ENCODE measurements at regions not wholly inside any gene's neighbourhood (a gene's known extent, or its start where the extent isn't known, plus 50 kb on each side); places are given as distances from the start of the nearest gene placed in this dataset.

DNA sequence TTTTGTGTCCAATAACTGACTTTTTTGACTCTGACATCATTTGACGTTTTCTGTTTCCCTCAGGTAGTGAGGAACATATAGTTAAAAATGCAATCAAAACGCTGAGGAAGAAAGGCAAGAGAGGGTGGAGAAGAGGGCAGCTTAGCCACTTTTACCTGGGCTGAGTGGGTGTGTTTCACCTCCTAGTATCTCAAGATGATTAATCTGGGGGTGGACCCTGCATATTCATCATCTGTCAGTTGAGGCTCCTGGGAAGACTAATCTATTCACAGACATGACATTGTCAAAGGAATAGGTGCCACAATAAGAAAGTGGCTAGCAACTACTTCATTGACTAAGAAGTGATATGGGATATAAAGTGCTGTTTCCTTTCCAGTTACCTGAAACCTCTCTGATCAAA, 331.5 kb upstream of the RARB start:
- Histone ChIP-seq H3K9ac (ENCODE audit: low read length) (no peak overlapping the region), H3K27me3 (ENCODE audit: control insufficient read depth, insufficient read depth, low read length) (no peaks in the 10 kb centered on the region), H3K9me3 (ENCODE audit: control insufficient read depth, insufficient read depth, low read depth, low read length) (no peaks in the 10 kb centered on the region), H3K4me3 (ENCODE audit: low read depth, low read length) (no peak overlapping the region), H3K27ac (ENCODE audit: low read depth, low read length) (no peak overlapping the region), H3K4me1 (ENCODE audit: control insufficient read depth, insufficient read depth, low read length) (0 out of 2 replicates have a peak, but pooled peaks cover 5% of the 10 kb centered on the region), H3K36me3 (ENCODE audit: control insufficient read depth, insufficient read depth, low read length) (no peaks in the 10 kb centered on the region)

- no peak overlapping the region for H3K9ac ChIP-seq (ENCODE audit: low read length)
- no peak overlapping the region for H3K4me3 ChIP-seq (ENCODE audit: low read depth, low read length)
- H3K27me3 ChIP-seq (ENCODE audit: control insufficient read depth, insufficient read depth, low read length): no peaks in the 10 kb centered on the region
- no peak overlapping the region for H3K27ac ChIP-seq (ENCODE audit: low read depth, low read length)
- H3K36me3 ChIP-seq (ENCODE audit: control insufficient read depth, insufficient read depth, low read length): no peaks in the 10 kb centered on the region
- H3K4me1 ChIP-seq (ENCODE audit: control insufficient read depth, insufficient read depth, low read length): 0 out of 2 replicates have a peak, but pooled peaks cover 5% of the 10 kb centered on the region
- H3K9me3 ChIP-seq (ENCODE audit: control insufficient read depth, insufficient read depth, low read depth, low read length): no peaks in the 10 kb centered on the region
Measured at GRCh38 chr3:25097023-25097422, 331.0 kb upstream of the RARB start.

- Histone ChIP-seq H3K27ac (ENCODE audit: low read depth, low read length) (no peak overlapping the region), H3K36me3 (ENCODE audit: control insufficient read depth, insufficient read depth, low read length) (no peaks in the 10 kb centered on the region), H3K27me3 (ENCODE audit: control insufficient read depth, insufficient read depth, low read length) (no peaks in the 10 kb centered on the region), H3K4me3 (ENCODE audit: low read depth, low read length) (no peak overlapping the region), H3K9ac (ENCODE audit: low read length) (no peak overlapping the region), H3K4me1 (ENCODE audit: control insufficient read depth, insufficient read depth, low read length) (no peaks in the 10 kb centered on the region), H3K9me3 (ENCODE audit: control insufficient read depth, insufficient read depth, low read depth, low read length) (no peaks in the 10 kb centered on the region)
Measured at GRCh38 chr3:25099666-25100065, 328.4 kb upstream of the RARB start.

DNA sequence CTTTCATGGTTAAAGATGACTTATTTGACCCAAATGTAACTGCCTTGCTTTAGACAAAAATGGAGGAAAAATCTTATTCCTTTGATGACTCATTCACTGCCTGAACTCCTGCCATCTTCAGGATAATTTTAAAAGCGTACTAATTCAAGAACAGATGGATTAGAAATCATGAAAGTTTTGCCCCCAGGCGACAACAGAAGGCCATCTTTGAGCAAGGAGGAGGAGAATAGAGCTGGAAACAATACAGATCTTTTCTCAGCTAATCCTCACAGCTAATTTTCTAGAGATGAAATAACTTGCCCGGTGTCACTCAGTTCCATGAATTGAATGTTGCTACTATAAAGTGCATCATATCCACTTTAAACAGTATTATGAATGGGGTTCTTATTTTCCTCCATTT, 324.7 kb upstream of the RARB start:
- H3K4me1 ChIP-seq (ENCODE audit: control insufficient read depth, insufficient read depth, low read length): no peaks in the 10 kb centered on the region
- no peaks in the 10 kb centered on the region for H3K27me3 ChIP-seq (ENCODE audit: control insufficient read depth, insufficient read depth, low read length)
- no peak overlapping the region for H3K27ac ChIP-seq (ENCODE audit: low read depth, low read length)
- H3K4me3 ChIP-seq (ENCODE audit: low read depth, low read length): no peak overlapping the region
- no peaks in the 10 kb centered on the region for H3K36me3 ChIP-seq (ENCODE audit: control insufficient read depth, insufficient read depth, low read length)
- no peak overlapping the region for H3K9ac ChIP-seq (ENCODE audit: low read length)
- no peaks in the 10 kb centered on the region for H3K9me3 ChIP-seq (ENCODE audit: control insufficient read depth, insufficient read depth, low read depth, low read length)

- Histone ChIP-seq H3K4me1 (ENCODE audit: control insufficient read depth, insufficient read depth, low read length) (no peaks in the 10 kb centered on the region), H3K9me3 (ENCODE audit: control insufficient read depth, insufficient read depth, low read depth, low read length) (no peaks in the 10 kb centered on the region), H3K4me3 (ENCODE audit: low read depth, low read length) (no peak overlapping the region), H3K27me3 (ENCODE audit: control insufficient read depth, insufficient read depth, low read length) (no peaks in the 10 kb centered on the region), H3K27ac (ENCODE audit: low read depth, low read length) (no peak overlapping the region), H3K36me3 (ENCODE audit: control insufficient read depth, insufficient read depth, low read length) (no peaks in the 10 kb centered on the region), H3K9ac (ENCODE audit: low read length) (no peak overlapping the region)
Measured at GRCh38 chr3:25107918-25108617, 320.0 kb upstream of the RARB start.

DNA sequence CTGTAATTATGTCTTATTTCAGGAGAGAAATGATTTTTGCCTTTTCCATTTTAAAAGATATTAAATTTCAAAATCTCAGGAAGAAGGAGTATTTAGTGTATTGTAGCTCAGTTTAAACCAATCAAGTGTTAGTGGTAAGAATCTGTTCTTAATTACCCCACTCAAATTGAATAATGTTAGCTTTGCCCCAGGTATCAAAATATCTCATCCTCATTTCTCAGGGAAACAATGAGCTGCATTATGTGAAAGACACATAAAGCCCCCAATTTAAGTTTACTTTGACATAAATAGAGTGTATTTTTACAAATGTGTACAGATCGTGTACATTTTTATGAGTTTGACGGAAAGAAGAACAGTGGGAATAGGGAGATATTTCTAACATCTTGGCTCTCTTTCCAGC, 317.4 kb upstream of the RARB start:
- H3K4me3 ChIP-seq (ENCODE audit: low read depth, low read length): no peak overlapping the region
- H3K36me3 ChIP-seq (ENCODE audit: control insufficient read depth, insufficient read depth, low read length): no peaks in the 10 kb centered on the region
- H3K27ac ChIP-seq (ENCODE audit: low read depth, low read length): no peak overlapping the region
- no peak overlapping the region for H3K9ac ChIP-seq (ENCODE audit: low read length)
- H3K9me3 ChIP-seq (ENCODE audit: control insufficient read depth, insufficient read depth, low read depth, low read length): no peaks in the 10 kb centered on the region
- no peaks in the 10 kb centered on the region for H3K27me3 ChIP-seq (ENCODE audit: control insufficient read depth, insufficient read depth, low read length)
- no peaks in the 10 kb centered on the region for H3K4me1 ChIP-seq (ENCODE audit: control insufficient read depth, insufficient read depth, low read length)

- Histone ChIP-seq H3K36me3 (ENCODE audit: control insufficient read depth, insufficient read depth, low read length) (no peaks in the 10 kb centered on the region), H3K4me1 (ENCODE audit: control insufficient read depth, insufficient read depth, low read length) (no peaks in the 10 kb centered on the region), H3K9me3 (ENCODE audit: control insufficient read depth, insufficient read depth, low read depth, low read length) (no peaks in the 10 kb centered on the region), H3K27ac (ENCODE audit: low read depth, low read length) (no peak overlapping the region), H3K4me3 (ENCODE audit: low read depth, low read length) (no peak overlapping the region), H3K9ac (ENCODE audit: low read length) (no peak overlapping the region), H3K27me3 (ENCODE audit: control insufficient read depth, insufficient read depth, low read length) (no peaks in the 10 kb centered on the region)
Measured at GRCh38 chr3:25113891-25114290, 314.2 kb upstream of the RARB start.

DNA sequence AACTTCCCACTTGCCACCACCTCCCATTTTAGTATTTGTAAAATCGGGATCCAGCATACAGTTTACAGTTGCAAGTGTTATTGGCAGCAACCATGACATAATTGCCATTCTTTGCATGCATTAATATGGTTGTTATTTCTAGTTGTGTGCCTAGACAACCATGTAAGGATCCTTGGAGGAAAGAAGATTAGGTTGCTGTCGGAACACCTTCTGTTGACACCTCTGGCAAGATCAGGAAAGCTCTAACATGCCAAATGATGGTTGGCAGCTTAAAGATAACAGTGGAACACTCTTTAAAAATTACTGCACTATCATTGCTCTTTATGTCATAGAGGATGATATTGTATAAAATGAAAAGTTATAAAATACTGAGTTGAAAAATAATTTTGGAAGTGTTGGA, 313.5 kb upstream of the RARB start:
- Histone ChIP-seq H3K4me1 (ENCODE audit: control insufficient read depth, insufficient read depth, low read length) (no peaks in the 10 kb centered on the region), H3K9me3 (ENCODE audit: control insufficient read depth, insufficient read depth, low read depth, low read length) (no peaks in the 10 kb centered on the region), H3K27ac (ENCODE audit: low read depth, low read length) (no peak overlapping the region), H3K9ac (ENCODE audit: low read length) (no peak overlapping the region), H3K36me3 (ENCODE audit: control insufficient read depth, insufficient read depth, low read length) (no peaks in the 10 kb centered on the region), H3K4me3 (ENCODE audit: low read depth, low read length) (no peak overlapping the region), H3K27me3 (ENCODE audit: control insufficient read depth, insufficient read depth, low read length) (no peaks in the 10 kb centered on the region)

DNA sequence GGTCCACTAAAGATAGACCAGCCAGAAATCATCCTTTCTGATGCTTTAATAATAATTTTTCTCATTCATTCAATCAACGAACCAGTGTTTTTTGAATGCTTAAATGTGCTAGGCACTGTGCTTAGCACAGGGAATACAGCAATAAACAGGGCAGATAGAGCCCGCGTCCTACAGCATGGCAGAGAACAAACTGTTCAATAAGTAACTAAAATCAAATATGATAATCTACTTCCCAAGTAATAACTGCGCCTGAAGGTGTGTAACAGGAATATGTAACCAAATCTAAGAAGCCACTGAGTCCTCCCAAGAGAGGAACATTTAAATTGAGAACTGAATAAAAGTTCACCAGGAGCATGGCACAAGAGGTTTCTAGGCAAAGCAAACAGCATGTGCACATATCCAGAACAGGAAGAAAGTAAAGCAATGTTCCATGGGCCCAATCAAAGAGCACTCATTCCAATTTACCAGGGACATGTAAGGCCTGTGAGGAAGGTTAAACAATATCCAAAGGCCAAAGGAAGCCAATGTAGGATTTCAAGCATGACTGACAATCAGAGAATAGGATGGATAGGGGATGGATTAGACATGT, 311.0 kb upstream of the RARB start:
- Histone ChIP-seq H3K27me3 (ENCODE audit: control insufficient read depth, insufficient read depth, low read length) (no peaks in the 10 kb centered on the region), H3K36me3 (ENCODE audit: control insufficient read depth, insufficient read depth, low read length) (no peaks in the 10 kb centered on the region), H3K9ac (ENCODE audit: low read length) (no peak overlapping the region), H3K4me3 (ENCODE audit: low read depth, low read length) (no peak overlapping the region), H3K9me3 (ENCODE audit: control insufficient read depth, insufficient read depth, low read depth, low read length) (no peaks in the 10 kb centered on the region), H3K4me1 (ENCODE audit: control insufficient read depth, insufficient read depth, low read length) (no peaks in the 10 kb centered on the region), H3K27ac (ENCODE audit: low read depth, low read length) (no peak overlapping the region)

- Histone ChIP-seq H3K27ac (ENCODE audit: low read depth, low read length) (no peak overlapping the region), H3K4me1 (ENCODE audit: control insufficient read depth, insufficient read depth, low read length) (no peaks in the 10 kb centered on the region), H3K9ac (ENCODE audit: low read length) (no peak overlapping the region), H3K36me3 (ENCODE audit: control insufficient read depth, insufficient read depth, low read length) (no peaks in the 10 kb centered on the region), H3K9me3 (ENCODE audit: control insufficient read depth, insufficient read depth, low read depth, low read length) (no peaks in the 10 kb centered on the region), H3K27me3 (ENCODE audit: control insufficient read depth, insufficient read depth, low read length) (no peaks in the 10 kb centered on the region), H3K4me3 (ENCODE audit: low read depth, low read length) (no peak overlapping the region)
Measured at GRCh38 chr3:25119682-25120081, 308.4 kb upstream of the RARB start.

DNA sequence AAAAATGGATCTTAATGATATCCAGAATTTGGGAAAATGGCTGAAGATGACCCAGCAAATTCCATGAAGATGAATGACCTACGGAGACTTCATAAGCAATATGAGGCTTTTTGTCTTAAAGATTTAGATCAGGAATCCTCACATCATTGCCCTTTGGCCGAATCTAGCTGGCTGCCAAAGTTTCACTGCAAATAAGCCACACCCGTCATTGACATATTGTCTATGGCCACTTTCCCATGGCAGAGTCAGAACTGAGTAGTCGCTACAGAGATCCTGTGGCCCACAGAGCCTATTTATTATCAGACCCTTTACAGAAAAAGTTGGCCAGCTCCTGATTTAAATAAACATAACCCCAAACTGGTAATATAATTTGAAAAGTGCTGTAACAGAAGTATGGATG, 307.4 kb upstream of the RARB start:
- Histone ChIP-seq H3K27me3 (ENCODE audit: control insufficient read depth, insufficient read depth, low read length) (no peaks in the 10 kb centered on the region), H3K9me3 (ENCODE audit: control insufficient read depth, insufficient read depth, low read depth, low read length) (no peaks in the 10 kb centered on the region), H3K4me1 (ENCODE audit: control insufficient read depth, insufficient read depth, low read length) (no peaks in the 10 kb centered on the region), H3K4me3 (ENCODE audit: low read depth, low read length) (no peak overlapping the region), H3K36me3 (ENCODE audit: control insufficient read depth, insufficient read depth, low read length) (no peaks in the 10 kb centered on the region), H3K27ac (ENCODE audit: low read depth, low read length) (no peak overlapping the region), H3K9ac (ENCODE audit: low read length) (no peak overlapping the region)

All from HUES6 (cell line).